Endothelial cell of umbilical vein (primary cell): ENCODE measurements at regions not wholly inside any gene's neighbourhood (a gene's known extent, or its start where the extent isn't known, plus 50 kb on each side); places are given as distances from the start of the nearest gene placed in this dataset.

Experiments used
- BruUV-seq: library from RNA; stranded (reverse); fragments of 400-500 nt; replicated peaks from 2 replicates; lab custom pipeline; 2021; lab: Mats Ljungman, UMichigan
- CTCF ChIA-PET: fragments of 300-600, 350-600 bp; sonication (Branson Sonifier 250); formaldehyde crosslinking; loops from one replicate; lab custom pipeline; 2021; ENCODE audit warnings: antibody characterized with exemption, inconsistent platforms; lab: Charles Lee
- POLR2A ChIA-PET: fragments of 300-600, 350-600 bp; sonication (Branson Sonifier 250); formaldehyde crosslinking; loops from one replicate; lab custom pipeline; 2021; ENCODE audit warnings: antibody characterized with exemption, inconsistent platforms; lab: Charles Lee
- DNase-seq: peaks from one replicate; pipeline ENCODE4 v3.0.0-alpha.2; 2011; ENCODE audit warnings: low read depth, low spot score
- FAIRE-seq: peaks from 2 replicates; lab custom pipeline; 2011; peaks lifted over from hg19 to GRCh38; lab: Jason Lieb, UNC
- H2AFZ ChIP-seq: 2 replicates; pipeline ENCODE4 v1.6.0; 2012; ENCODE audit warnings: low read depth, low read length, control low read depth, inconsistent platforms
- H3K27ac ChIP-seq: 2 replicates; pipeline ENCODE4 v1.5.1; 2011; ENCODE audit warnings: low read depth, mild to moderate bottlenecking, control low read depth, low read length, moderate library complexity; ENCODE audit not compliant: insufficient read depth
- H3K27me3 ChIP-seq, 2 experiments: 2 replicates each; pipeline versions ENCODE4 v1.6.0 to v1.6.1; 2011; ENCODE audit warnings: low read length in 2 of 2, mixed read lengths in 1 of 2; ENCODE audit not compliant: control insufficient read depth in 2 of 2, insufficient read depth in 2 of 2
- H3K36me3 ChIP-seq, 2 experiments: 2 replicates in 1 of 2; 3 replicates in 1 of 2; pipeline ENCODE4 v1.5.1; 2011; ENCODE audit warnings: low read length in 2 of 2, mild to moderate bottlenecking in 1 of 2, moderate library complexity in 1 of 2; ENCODE audit not compliant: control insufficient read depth in 2 of 2, insufficient read depth in 2 of 2; ENCODE audit errors: extremely low read depth in 1 of 2
- H3K4me1 ChIP-seq: 3 replicates; pipeline ENCODE4 v1.5.1; 2011; ENCODE audit warnings: mild to moderate bottlenecking, low read length; ENCODE audit not compliant: control insufficient read depth, insufficient read depth; ENCODE audit errors: extremely low read depth
- H3K4me2 ChIP-seq: 2 replicates; pipeline ENCODE4 v1.6.1; 2011; ENCODE audit warnings: low read length, control low read depth, mixed read lengths; ENCODE audit not compliant: insufficient read depth
- H3K4me3 ChIP-seq, 3 experiments: fragments of 200-600 bp in 1 of 3; sonication (generic), shearing (Covaris generic) in 1 of 3; replicated peaks in 1 of 3; 2 replicates each; pipeline ENCODE4 v1.5.1; 2011 to 2016; ENCODE audit warnings: control low read depth in 3 of 3, low read length in 3 of 3, mild to moderate bottlenecking in 2 of 3, inconsistent platforms in 1 of 3, low read depth in 1 of 3, moderate library complexity in 1 of 3; ENCODE audit not compliant: insufficient read depth in 1 of 3
- H3K79me2 ChIP-seq: 2 replicates; pipeline ENCODE4 v1.6.0; 2012; ENCODE audit warnings: low read length, inconsistent platforms; ENCODE audit not compliant: control insufficient read depth, insufficient read depth
- H3K9ac ChIP-seq: replicated peaks from 2 replicates; pipeline ENCODE3; 2011; ENCODE audit warnings: low read length, control low read depth; ENCODE audit not compliant: insufficient read depth; ENCODE audit errors: extremely low read depth
- H3K9me1 ChIP-seq: replicated peaks from 3 replicates; pipeline ENCODE4 v1.6.0; 2011; ENCODE audit warnings: mild to moderate bottlenecking, low read length; ENCODE audit not compliant: control insufficient read depth, insufficient read depth; ENCODE audit errors: extremely low read depth
- H3K9me3 ChIP-seq: replicated peaks from 2 replicates; pipeline ENCODE4 v1.5.1; 2012; ENCODE audit warnings: low read length, inconsistent platforms; ENCODE audit not compliant: control insufficient read depth, insufficient read depth
- H4K20me1 ChIP-seq: replicated peaks from 2 replicates; pipeline ENCODE3; 2011; ENCODE audit warnings: mild to moderate bottlenecking, low read length; ENCODE audit not compliant: control insufficient read depth, insufficient read depth; ENCODE audit errors: extremely low read depth
- EZH2 ChIP-seq: IDR thresholded peaks from 2 replicates; pipeline ENCODE4 v1.6.1; 2012; ENCODE audit warnings: borderline replicate concordance, low read depth, mild to moderate bottlenecking, moderate library complexity, low read length, inconsistent platforms; ENCODE audit not compliant: severe bottlenecking
- FOS ChIP-seq: IDR thresholded peaks from 2 replicates; pipeline ENCODE4 v1.6.1; 2011; ENCODE audit warnings: mild to moderate bottlenecking, low read length, moderate library complexity, borderline replicate concordance; ENCODE audit not compliant: insufficient read depth
- GATA2 ChIP-seq: IDR thresholded peaks from 2 replicates; pipeline ENCODE4 v1.7.0; 2011; ENCODE audit warnings: low read depth, mild to moderate bottlenecking, moderate library complexity, mixed read lengths, low read length; ENCODE audit not compliant: insufficient read length, insufficient read depth
- JUN ChIP-seq: IDR thresholded peaks from 2 replicates; pipeline ENCODE4 v1.6.1; 2011; ENCODE audit warnings: borderline replicate concordance, low read depth; ENCODE audit not compliant: insufficient read length, insufficient read depth
- MYC ChIP-seq: IDR thresholded peaks from one replicate; pipeline ENCODE4 v1.6.1; 2011; ENCODE audit warnings: mild to moderate bottlenecking, low read depth, low read length
- POLR2A ChIP-seq: IDR thresholded peaks from 2 replicates; pipeline ENCODE4 v1.6.1; 2012; ENCODE audit warnings: low read depth, mild to moderate bottlenecking, control low read depth, low read length
- POLR2AphosphoS5 ChIP-seq: IDR thresholded peaks from 2 replicates; pipeline ENCODE4 v1.6.1; 2012; ENCODE audit warnings: low read depth, mild to moderate bottlenecking, control low read depth, low read length, moderate library complexity; ENCODE audit not compliant: insufficient read depth
- dilution Hi-C: fragments of 300-500 bp; cut with MboI; formaldehyde crosslinking; loops from one replicate; pipeline ENCODE4 v1.15.0; 2019; ENCODE audit warnings: low sequenced_read_pairs; ENCODE audit not compliant: extremely low pct_ligation_motif_present
- intact Hi-C: fragments of 100-400 bp; cut with micrococcal nuclease; formaldehyde crosslinking; loops from one replicate; pipeline ENCODE4 v1.10.0; 2022
- TF ChIP-seq, protein P1 (sequence below), 2 donors: IDR thresholded peaks; 1 replicate in 1 of 2; 2 replicates in 1 of 2; pipeline ENCODE4 v1.5.1; 2011; ENCODE audit warnings: low read length in 2 of 2, mild to moderate bottlenecking in 2 of 2, moderate library complexity in 2 of 2, control low read depth in 1 of 2, inconsistent platforms in 1 of 2, low read depth in 1 of 2; ENCODE audit not compliant: insufficient read depth in 1 of 2; ENCODE audit errors: extremely low read depth in 1 of 2
- TF ChIP-seq, protein P2 (sequence below): IDR thresholded peaks from 2 replicates; pipeline ENCODE4 v1.6.1; 2011; ENCODE audit not compliant: insufficient read depth, insufficient read length

DNA sequence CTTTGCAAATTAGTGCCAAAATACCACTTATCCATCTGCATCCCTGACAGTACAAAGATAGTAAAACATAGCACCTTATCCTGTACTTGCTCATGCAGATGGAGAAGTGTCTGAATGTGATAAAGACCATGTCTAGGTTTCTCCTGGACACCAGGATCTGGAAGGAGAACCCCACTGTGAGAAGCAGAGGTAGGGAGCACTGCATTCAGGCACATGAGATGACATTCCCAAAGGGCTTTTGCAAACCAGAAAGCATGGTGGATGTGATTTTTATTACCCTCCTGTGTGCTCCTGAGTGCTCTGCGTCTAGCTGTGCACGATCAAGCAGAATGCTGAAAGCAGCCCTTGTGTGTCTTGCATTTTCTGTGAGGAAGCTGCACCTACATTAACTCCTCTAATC lies 857.6 kb upstream of the ID2 start:
- dilution Hi-C loops, result no loop called here
- H3K27me3 ChIP-seq, result no peaks in the 10 kb centered on the region
- ChIA-PET CTCF (no interaction called here), POLR2A (no interaction called here)
- no peak overlapping the region for H3K4me2 ChIP-seq
- DNase-seq (no peak), FAIRE-seq (no peak)
- H3K79me2 ChIP-seq, result no peaks in the 10 kb centered on the region
- no peak overlapping the region for H3K9ac ChIP-seq
- H3K27ac ChIP-seq, result no peak overlapping the region
- intact Hi-C loops, result no loop called here
- BruUV-seq, result no TSS peak
- no peaks in the 10 kb centered on the region for H3K36me3 ChIP-seq
- no peaks in the 10 kb centered on the region for H4K20me1 ChIP-seq
- H2AFZ ChIP-seq, result no peak overlapping the region
- TF ChIP-seq EZH2 (no peak), MYC (no peak), GATA2 (no peak)
- TF ChIP-seq, protein P1, sequence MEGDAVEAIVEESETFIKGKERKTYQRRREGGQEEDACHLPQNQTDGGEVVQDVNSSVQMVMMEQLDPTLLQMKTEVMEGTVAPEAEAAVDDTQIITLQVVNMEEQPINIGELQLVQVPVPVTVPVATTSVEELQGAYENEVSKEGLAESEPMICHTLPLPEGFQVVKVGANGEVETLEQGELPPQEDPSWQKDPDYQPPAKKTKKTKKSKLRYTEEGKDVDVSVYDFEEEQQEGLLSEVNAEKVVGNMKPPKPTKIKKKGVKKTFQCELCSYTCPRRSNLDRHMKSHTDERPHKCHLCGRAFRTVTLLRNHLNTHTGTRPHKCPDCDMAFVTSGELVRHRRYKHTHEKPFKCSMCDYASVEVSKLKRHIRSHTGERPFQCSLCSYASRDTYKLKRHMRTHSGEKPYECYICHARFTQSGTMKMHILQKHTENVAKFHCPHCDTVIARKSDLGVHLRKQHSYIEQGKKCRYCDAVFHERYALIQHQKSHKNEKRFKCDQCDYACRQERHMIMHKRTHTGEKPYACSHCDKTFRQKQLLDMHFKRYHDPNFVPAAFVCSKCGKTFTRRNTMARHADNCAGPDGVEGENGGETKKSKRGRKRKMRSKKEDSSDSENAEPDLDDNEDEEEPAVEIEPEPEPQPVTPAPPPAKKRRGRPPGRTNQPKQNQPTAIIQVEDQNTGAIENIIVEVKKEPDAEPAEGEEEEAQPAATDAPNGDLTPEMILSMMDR (IDR thresholded peaks at IDR 0.05; ENCODE audit: extremely low read depth in 1 of 2, insufficient read depth in 1 of 2, low read depth in 1 of 2, low read length in 2 of 2), result no peak
- no peaks in the 10 kb centered on the region for H3K9me1 ChIP-seq
- H3K4me1 ChIP-seq, result no peaks in the 10 kb centered on the region
- H3K4me3 ChIP-seq, result no peak overlapping the region
- H3K9me3 ChIP-seq, result peaks cover 4% of the 10 kb centered on the region

DNA sequence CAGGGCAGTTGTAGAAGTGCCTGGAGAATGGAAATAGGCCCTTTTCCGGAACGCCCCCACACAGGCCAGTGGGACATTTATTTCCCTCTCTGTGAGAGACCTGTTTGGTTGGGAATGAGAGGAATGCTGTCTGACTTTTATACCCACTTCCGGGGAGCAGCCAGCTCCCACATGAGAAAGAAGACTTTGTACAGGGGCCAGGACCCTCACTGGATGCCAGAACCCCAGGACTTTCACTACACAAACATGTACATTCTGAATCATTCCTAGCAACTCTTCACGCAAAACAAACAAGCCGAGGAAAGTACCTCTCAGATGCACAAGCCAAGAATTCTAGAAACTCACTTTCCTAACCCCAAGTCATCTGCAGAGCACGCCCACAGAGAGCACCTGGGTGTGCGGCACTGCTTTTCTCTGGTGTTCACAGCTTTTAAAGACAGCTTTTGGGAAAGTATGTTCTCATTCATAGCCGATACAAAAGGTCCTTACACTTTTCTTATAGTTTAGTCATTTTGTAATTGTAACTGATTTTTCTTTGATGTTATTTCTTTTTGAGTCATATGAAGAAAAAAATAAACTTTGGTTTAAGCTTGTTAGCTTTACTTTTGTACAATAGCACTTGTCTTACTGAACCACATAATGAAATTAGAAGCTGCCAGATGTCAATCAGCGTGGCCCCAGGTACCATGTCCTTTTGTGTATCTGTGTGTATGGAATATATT lies 856.1 kb upstream of the ID2 start:
- H3K9ac ChIP-seq, result no peak overlapping the region
- FAIRE-seq, result no peak
- CTCF ChIA-PET, result no interaction called here
- BruUV-seq, result no TSS peak
- no peak overlapping the region for H2AFZ ChIP-seq
- H3K9me3 ChIP-seq, result peaks cover 6% of the 10 kb centered on the region
- no peak overlapping the region for H3K27ac ChIP-seq
- H3K4me2 ChIP-seq, result no peak overlapping the region
- TF ChIP-seq EZH2, result no peak
- TF ChIP-seq, protein P2, sequence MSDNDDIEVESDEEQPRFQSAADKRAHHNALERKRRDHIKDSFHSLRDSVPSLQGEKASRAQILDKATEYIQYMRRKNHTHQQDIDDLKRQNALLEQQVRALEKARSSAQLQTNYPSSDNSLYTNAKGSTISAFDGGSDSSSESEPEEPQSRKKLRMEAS, result no peak
- TF ChIP-seq, protein P1 (IDR thresholded peaks at IDR 0.05; ENCODE audit: extremely low read depth in 1 of 2, insufficient read depth in 1 of 2, low read depth in 1 of 2, low read length in 2 of 2), result no peak
- TF ChIP-seq GATA2, result no peak
- no peak for TF ChIP-seq FOS
- TF ChIP-seq JUN, result no peak
- TF ChIP-seq POLR2A, result no peak
- no peak for TF ChIP-seq POLR2AphosphoS5
- no peak for TF ChIP-seq MYC
- DNase-seq, result no peak
- H3K9me1 ChIP-seq, result no peaks in the 10 kb centered on the region
- POLR2A ChIA-PET, result no interaction called here
- no peaks in the 10 kb centered on the region for H3K36me3 ChIP-seq
- H3K27me3 ChIP-seq, result no peaks in the 10 kb centered on the region
- H3K4me3 ChIP-seq, result no peak overlapping the region
- dilution Hi-C loops (no loop called here), intact Hi-C loops (no loop called here)
- H4K20me1 ChIP-seq, result no peaks in the 10 kb centered on the region
- H3K4me1 ChIP-seq, result no peaks in the 10 kb centered on the region
- no peaks in the 10 kb centered on the region for H3K79me2 ChIP-seq
